SU-DHL-6 (cell line): ENCODE measurements at regions not wholly inside any gene's neighbourhood (a gene's known extent, or its start where the extent isn't known, plus 50 kb on each side); places are given as distances from the start of the nearest gene placed in this dataset.

ENCODE experiments used
- H2AFZ ChIP-seq: fragments of 200-600 bp; sonication (generic); 2 replicates; pipeline ENCODE4 v1.6.1; 2014; ENCODE audit warnings: low read depth, mild to moderate bottlenecking, moderate library complexity, mixed read lengths, antibody characterized with exemption, low read length; ENCODE audit not compliant: severe bottlenecking
- H3F3A ChIP-seq: fragments of 200-600 bp; shearing (Covaris generic); 2 replicates; pipeline ENCODE4 v1.6.0; 2016; ENCODE audit warnings: antibody characterized with exemption, mild to moderate bottlenecking; ENCODE audit not compliant: insufficient read depth
- H3K27ac ChIP-seq: fragments of 200-600 bp; sonication (generic); 2 replicates; pipeline ENCODE4 v1.5.1; 2016; ENCODE audit warnings: low read depth, mild to moderate bottlenecking, low read length, moderate library complexity, mixed read lengths
- H3K27me3 ChIP-seq: fragments of 200-600 bp; sonication (generic), shearing (Covaris generic); 2 replicates; pipeline ENCODE4 v1.6.0; 2014; ENCODE audit warnings: mild to moderate bottlenecking, low read length
- H3K36me3 ChIP-seq: fragments of 200-600 bp; sonication (generic); 2 replicates; pipeline ENCODE4 v1.6.1; 2014; ENCODE audit warnings: mild to moderate bottlenecking, low read length, mixed read lengths
- H3K4me2 ChIP-seq: fragments of 300-600, 200-600 bp; shearing (Covaris generic), sonication (generic); 2 replicates; pipeline ENCODE4 v1.6.0; 2014; ENCODE audit warnings: low read length, low read depth, mild to moderate bottlenecking; ENCODE audit not compliant: poor library complexity, severe bottlenecking
- H3K4me3 ChIP-seq: fragments of 200-600 bp; sonication (generic); 2 replicates; pipeline ENCODE4 v1.5.1; 2014; ENCODE audit warnings: antibody characterized with exemption, low read length, mild to moderate bottlenecking, mixed read lengths; ENCODE audit not compliant: insufficient read depth, poor library complexity, severe bottlenecking
- H3K79me2 ChIP-seq: fragments of 200-600 bp; sonication (generic); 2 replicates; pipeline ENCODE4 v1.6.1; 2014; ENCODE audit warnings: mild to moderate bottlenecking, low read length, moderate library complexity; ENCODE audit not compliant: insufficient read depth
- H3K9ac ChIP-seq: fragments of 200-600 bp; sonication (generic); 2 replicates; pipeline ENCODE4 v1.7.0; 2014; ENCODE audit warnings: mild to moderate bottlenecking, low read length
- H3K9me2 ChIP-seq: fragments of 200-600 bp; sonication (generic); replicated peaks from 2 replicates; pipeline ENCODE4 v1.6.1; 2014; ENCODE audit warnings: low read length; ENCODE audit not compliant: insufficient read depth
- H3K9me3 ChIP-seq: fragments of 200-600 bp; sonication (generic); 2 replicates; pipeline ENCODE4 v1.6.1; 2014; ENCODE audit warnings: low read length, mixed read lengths; ENCODE audit not compliant: insufficient read depth
- H4K20me1 ChIP-seq: fragments of 200-600 bp; sonication (generic); 2 replicates; pipeline ENCODE4 v1.6.1; 2014; ENCODE audit warnings: low read depth, mild to moderate bottlenecking, antibody characterized with exemption, low read length, moderate library complexity, mixed read lengths
- EZH2phosphoT487 ChIP-seq: fragments of 200-600 bp; sonication (generic), shearing (Covaris generic); conservative IDR thresholded peaks from 2 replicates; pipeline ENCODE4 v1.6.1; 2018; ENCODE audit warnings: mild to moderate bottlenecking, antibody characterized with exemption, low read length, moderate library complexity, mixed read lengths
- TF ChIP-seq, protein P1 (sequence below): fragments of 200-600 bp; sonication (generic); IDR thresholded peaks from one replicate; pipeline ENCODE4 v1.5.1; 2017; ENCODE audit warnings: antibody characterized with exemption, mild to moderate bottlenecking, low read length, moderate library complexity; ENCODE audit not compliant: insufficient read depth, poor library complexity, severe bottlenecking

DNA sequence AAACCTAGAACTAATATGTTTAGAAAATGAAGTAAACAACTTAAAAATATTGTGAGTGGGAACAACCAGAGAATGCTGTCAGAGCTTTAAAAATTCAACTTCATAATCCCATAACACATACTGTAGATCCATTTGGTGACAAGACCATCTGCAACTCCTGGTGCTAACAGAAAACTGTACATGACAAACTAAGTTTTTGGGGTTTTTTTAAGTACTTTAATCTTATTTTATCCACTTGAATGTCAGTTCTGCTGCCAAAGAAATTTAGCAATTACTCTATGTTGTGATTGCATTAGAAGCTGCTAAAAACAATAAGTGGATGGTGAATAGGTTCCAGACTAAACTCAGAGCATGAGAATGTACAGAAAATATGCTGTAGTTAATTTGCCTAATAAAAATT lies 345.4 kb downstream of the COL12A1 start:
- Histone ChIP-seq H3K27ac (no peak overlapping the region), H3K79me2 (no peaks in the 10 kb centered on the region), H3K27me3 (no peaks in the 10 kb centered on the region), H2AFZ (no peak overlapping the region), H3K4me2 (no peak overlapping the region), H3K4me3 (no peak overlapping the region), H3K9me3 (no peaks in the 10 kb centered on the region), H4K20me1 (no peaks in the 10 kb centered on the region), H3K36me3 (no peaks in the 10 kb centered on the region), H3K9ac (no peak overlapping the region), H3K9me2 (no peaks in the 10 kb centered on the region), H3F3A (no peaks in the 10 kb centered on the region)
- TF ChIP-seq EZH2phosphoT487: no peak
- TF ChIP-seq, protein P1, sequence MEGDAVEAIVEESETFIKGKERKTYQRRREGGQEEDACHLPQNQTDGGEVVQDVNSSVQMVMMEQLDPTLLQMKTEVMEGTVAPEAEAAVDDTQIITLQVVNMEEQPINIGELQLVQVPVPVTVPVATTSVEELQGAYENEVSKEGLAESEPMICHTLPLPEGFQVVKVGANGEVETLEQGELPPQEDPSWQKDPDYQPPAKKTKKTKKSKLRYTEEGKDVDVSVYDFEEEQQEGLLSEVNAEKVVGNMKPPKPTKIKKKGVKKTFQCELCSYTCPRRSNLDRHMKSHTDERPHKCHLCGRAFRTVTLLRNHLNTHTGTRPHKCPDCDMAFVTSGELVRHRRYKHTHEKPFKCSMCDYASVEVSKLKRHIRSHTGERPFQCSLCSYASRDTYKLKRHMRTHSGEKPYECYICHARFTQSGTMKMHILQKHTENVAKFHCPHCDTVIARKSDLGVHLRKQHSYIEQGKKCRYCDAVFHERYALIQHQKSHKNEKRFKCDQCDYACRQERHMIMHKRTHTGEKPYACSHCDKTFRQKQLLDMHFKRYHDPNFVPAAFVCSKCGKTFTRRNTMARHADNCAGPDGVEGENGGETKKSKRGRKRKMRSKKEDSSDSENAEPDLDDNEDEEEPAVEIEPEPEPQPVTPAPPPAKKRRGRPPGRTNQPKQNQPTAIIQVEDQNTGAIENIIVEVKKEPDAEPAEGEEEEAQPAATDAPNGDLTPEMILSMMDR: no peak

DNA sequence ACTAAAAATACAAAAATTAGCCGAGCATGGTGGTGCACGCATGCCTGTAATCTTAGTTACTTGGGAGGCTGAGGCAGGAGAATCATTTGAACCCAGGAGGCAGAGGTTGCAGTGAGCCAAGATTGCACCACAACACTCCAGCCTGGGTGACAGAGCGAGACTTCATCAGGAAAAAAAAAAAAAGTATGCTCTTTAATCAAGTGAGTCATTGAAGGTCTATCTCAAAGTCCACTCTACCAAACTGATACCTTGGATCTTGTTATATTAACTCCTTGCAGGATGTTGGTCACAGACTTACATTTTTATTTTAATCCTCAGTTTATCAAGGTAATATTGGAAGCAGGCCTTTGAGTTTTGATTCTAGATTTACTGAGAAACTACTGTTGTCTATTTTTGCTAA lies 348.7 kb downstream of the COL12A1 start:
- Histone ChIP-seq H3K9me3 (no peaks in the 10 kb centered on the region), H4K20me1 (no peaks in the 10 kb centered on the region), H3F3A (no peaks in the 10 kb centered on the region), H3K79me2 (no peaks in the 10 kb centered on the region), H3K27ac (no peak overlapping the region), H3K9me2 (no peaks in the 10 kb centered on the region), H3K4me2 (no peak overlapping the region), H2AFZ (no peak overlapping the region), H3K27me3 (no peaks in the 10 kb centered on the region), H3K9ac (no peak overlapping the region), H3K36me3 (no peaks in the 10 kb centered on the region), H3K4me3 (no peak overlapping the region)
- no peak for TF ChIP-seq EZH2phosphoT487
- TF ChIP-seq, protein P1: no peak

DNA sequence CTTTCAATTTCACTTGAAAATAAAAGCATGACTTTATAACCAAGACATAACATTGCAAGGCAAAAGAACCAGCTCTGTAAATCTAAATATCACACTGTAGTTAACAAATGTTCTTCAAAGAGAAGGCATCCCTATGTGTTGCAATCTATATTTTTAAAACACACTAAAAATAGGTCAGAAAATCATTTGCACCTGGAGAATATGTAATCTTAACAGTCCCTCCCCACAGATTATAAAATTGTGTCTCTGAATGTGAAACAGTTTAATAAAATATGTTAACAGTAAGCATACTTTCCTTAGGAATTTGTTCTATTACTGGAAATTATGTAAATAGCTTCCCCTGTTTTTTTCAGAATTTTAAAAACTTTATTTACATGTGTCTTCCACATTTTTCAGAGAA lies 351.9 kb downstream of the COL12A1 start:
- Histone ChIP-seq H3K79me2 (no peaks in the 10 kb centered on the region), H3F3A (no peaks in the 10 kb centered on the region), H3K9me3 (no peaks in the 10 kb centered on the region), H3K27ac (no peak overlapping the region), H3K27me3 (no peaks in the 10 kb centered on the region), H4K20me1 (no peaks in the 10 kb centered on the region), H2AFZ (no peak overlapping the region), H3K36me3 (no peaks in the 10 kb centered on the region), H3K9ac (no peak overlapping the region), H3K4me2 (no peak overlapping the region), H3K4me3 (no peak overlapping the region), H3K9me2 (no peaks in the 10 kb centered on the region)
- no peak for TF ChIP-seq EZH2phosphoT487
- TF ChIP-seq, protein P1: no peak
